Left renal pelvis (tissue), 4 donors: ENCODE measurements at regions not wholly inside any gene's neighbourhood (a gene's known extent, or its start where the extent isn't known, plus 50 kb on each side); places are given as distances from the start of the nearest gene placed in this dataset.

Experiments used
- DNase-seq, 4 donors: peaks; one replicate each; pipeline ENCODE4 v3.0.0-alpha.2; 2013; ENCODE audit warnings: low read depth in 4 of 4, low spot score in 3 of 4

- DNase-seq: no peak
Observed at GRCh38 chr4:180483036-180483435, 1760.2 kb upstream of the TENM3 start.

DNA sequence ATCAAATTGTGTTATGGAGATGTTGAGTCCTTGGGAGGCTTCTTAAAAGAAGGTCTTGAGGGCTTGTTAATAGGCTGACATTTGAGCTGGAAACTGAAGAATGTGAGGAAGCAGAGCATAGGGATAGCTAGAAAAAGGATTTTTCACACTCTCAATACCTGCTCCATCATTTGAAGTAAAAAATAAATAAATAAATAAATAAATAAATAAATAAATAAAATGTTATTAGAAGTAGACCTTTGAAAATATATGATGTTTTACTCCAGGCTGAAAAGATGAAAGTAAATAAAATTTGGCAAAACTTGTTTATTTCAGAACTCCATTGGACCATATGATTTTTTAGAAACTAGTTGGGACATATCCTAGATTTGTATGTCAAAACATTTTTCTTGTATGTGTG is 1757.8 kb upstream of the TENM3 start:
- no peak for DNase-seq

- no peak for DNase-seq
Observed at GRCh38 chr4:180486342-180486741, 1756.9 kb upstream of the TENM3 start.

- no peak for DNase-seq
Observed at GRCh38 chr4:180489787-180490186, 1753.4 kb upstream of the TENM3 start.

- no peak for DNase-seq
Observed at GRCh38 chr4:180491210-180491609, 1752.0 kb upstream of the TENM3 start.

GRCh38 chr4:180493299-180493698 is 1749.9 kb upstream of the TENM3 start:
- no peak for DNase-seq

GRCh38 chr4:180500154-180500553 is 1743.0 kb upstream of the TENM3 start:
- DNase-seq: no peak

- no peak for DNase-seq
Observed at GRCh38 chr4:180512801-180513475, 1730.3 kb upstream of the TENM3 start.

DNA sequence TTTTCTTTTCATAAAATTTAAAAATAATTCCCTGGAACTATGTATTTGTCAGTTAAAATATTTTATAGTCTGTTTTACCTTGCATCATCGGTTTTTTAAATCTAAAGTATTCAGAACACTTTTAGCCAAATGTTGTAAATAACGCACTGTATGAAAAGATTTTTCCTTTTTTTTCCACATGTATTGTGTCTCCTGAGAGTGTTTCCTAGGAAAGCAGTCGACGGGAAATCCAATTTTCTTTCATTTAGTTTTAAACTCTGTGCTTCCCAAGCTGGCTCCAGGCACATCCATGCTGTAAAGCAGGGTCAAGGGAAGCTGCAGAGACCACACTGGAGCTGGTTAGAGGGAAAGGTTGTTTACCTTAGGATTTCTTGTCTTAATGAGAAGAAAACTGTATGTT is 1724.3 kb upstream of the TENM3 start:
- no peak for DNase-seq

- DNase-seq: no peak
Observed at GRCh38 chr4:180521181-180521580, 1722.0 kb upstream of the TENM3 start.

GRCh38 chr4:180525523-180526077 is 1717.6 kb upstream of the TENM3 start:
- no peak for DNase-seq

GRCh38 chr4:180528003-180528402 is 1715.2 kb upstream of the TENM3 start:
- no peak for DNase-seq

DNA sequence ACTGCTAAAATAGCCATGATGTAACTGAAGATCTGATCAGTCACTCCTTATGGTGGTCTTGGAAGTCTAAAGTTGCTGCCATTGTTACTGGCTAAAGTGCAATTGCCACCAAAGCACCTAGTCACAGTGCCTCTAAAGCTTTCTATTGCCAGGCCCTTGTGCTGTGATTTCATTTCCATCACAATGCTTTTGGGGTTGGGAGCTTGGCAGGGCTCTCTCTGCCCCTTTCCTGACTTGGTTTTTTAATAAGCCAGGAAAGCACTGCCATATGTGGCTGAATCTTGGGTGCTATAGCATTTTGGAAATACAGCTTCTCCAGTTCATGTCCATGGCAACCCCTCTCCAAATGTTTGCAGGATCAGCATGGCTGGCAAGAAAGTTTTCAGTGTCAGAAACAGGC is 1712.4 kb upstream of the TENM3 start:
- DNase-seq: no peak

DNA sequence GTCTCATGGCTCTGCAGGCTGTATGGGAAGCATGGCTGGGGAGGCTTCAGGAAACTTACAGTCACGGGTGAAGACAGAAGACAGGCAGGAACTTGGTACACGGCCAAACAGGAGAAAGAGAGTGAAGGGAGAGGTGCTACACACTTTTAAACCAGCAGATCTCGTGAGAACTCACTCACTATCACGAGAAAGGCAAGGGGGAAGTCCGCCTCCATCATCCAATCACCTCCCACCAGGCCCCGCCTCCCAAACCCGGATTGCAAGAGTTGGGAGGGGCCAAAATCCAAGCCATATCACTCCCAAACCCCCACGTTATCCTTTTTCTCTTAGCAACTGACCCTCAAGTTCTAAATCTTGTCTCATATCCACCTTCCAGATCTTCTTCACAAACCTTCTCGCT is 1710.5 kb upstream of the TENM3 start:
- DNase-seq: no peak

DNA sequence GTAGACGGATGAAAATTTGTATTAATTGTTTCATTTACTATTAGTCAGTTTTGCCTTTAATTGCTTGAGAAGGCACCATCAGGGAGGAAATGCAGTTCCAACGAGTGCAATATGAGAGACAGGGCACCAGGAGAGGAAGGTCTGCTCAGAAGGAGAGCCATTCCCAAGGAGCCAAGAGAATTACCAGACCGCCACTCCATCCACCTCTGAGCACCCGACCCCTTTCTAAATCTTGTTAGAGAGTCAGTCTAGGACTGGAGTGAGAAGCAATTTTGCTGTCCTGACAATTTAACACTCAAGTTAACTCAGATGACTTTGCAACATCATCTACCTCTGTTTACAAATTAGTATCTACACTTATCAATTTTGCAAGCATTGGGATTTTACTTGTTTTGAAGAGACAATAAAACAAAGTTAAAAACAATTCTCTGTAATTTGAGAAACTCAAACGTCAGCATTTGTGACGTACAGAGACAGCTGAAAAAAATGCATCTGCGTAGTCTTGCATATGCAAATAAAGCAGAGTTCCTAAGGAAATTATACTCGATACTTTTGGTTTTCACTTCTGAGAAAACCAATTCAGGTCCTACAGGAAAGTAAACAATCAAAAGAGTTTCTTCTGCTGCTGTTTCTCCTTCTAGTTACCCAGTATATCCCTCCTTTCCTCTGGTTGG is 1704.7 kb upstream of the TENM3 start:
- no peak for DNase-seq

DNA sequence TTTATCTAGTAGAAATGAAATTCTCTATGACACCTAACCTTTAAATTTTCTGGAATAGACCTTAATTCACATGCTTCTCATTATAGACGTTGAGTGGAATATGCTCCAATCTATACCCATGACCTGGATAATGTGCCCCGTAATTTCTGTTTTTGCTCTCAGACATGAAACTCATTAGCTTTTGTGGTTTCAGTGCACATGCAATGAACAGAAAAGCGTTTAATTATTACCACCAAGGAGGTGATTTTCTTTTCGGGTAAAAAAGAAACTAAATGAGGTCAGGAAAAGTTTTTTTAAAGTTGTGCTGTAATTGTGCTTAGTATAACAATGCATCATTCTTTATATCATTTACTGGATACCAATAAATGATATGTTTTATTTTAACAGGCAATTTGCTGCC is 1703.9 kb upstream of the TENM3 start:
- no peak for DNase-seq

GRCh38 chr4:180541678-180542077 is 1701.5 kb upstream of the TENM3 start:
- no peak for DNase-seq

DNA sequence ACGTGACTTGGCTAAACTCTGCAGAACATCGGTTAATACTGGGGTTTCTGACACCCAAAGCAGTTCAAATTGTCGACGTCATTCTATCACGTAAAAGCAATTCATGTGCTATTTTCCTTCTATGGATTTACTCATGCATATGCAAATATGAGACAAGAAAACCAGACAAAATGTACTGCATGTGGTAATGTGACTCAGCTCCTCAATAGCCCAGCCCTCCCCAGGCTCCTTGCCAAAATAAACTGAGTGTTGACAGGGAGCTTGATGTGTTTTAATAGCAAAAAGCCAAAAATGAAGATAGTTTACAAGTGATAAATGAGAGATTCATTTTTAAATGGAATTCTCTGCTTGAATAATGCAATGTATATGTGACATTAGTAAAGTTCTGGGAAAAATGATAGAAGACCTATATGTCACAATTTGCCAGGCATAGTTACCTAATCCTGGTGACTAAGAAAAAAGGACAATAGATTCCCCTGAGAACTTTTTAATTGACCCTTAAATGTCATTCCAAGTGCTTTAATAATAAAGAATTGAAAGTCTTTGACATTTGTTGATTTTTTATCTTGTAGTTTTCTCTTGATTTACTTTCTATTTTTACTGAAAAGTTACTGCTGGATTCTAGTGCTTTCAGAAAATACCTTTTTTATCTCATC is 1700.6 kb upstream of the TENM3 start:
- DNase-seq: no peak

DNA sequence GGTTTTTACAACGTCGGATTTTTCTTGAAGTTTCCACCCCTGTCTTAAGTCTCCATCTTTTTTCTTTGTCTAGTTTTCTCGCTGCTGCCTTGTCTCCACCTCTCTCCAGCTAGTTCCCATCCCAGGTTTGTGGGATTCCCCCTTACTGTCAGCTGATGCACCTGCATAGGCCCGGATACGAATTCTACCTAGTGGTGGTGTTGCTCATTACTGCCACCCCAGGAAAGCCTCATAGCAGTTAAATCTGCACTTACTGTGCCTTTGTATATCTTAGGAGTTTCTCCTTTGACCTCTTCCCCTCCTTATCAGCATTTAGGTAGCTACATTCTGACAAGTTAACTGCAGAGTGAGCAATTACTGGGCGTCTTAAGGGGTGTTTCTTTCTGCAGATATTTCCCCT is 1693.1 kb upstream of the TENM3 start:
- DNase-seq: no peak

DNA sequence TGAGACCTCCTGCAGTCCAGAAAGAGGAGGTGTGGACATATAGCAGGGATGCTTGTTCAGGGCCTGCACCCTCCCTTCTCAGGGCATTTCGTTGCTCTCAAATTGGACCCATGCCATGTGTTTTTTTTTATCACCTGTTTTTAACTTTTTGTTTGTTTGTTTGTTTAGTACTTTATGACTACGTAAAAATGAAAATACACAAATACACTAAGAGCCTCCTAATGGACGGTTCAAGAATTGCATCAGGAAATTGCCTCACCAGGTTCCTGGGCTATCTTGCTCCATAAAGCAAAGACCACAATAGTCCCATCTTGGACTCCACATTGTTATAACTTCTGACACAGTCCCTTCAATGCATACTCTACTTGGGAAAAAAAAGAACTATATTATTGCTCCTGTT is 1685.9 kb upstream of the TENM3 start:
- DNase-seq: no peak

GRCh38 chr4:180557950-180558349 is 1685.3 kb upstream of the TENM3 start:
- no peak for DNase-seq

- no peak for DNase-seq
Observed at GRCh38 chr4:180558427-180558826, 1684.8 kb upstream of the TENM3 start.
